Progenitor cell of endocrine pancreas (in vitro differentiated cells): ENCODE measurements at regions not wholly inside any gene's neighbourhood (a gene's known extent, or its start where the extent isn't known, plus 50 kb on each side); places are given as distances from the start of the nearest gene placed in this dataset.
"Not testable (repeated sequence)": the region's sequence is repeated elsewhere in the genome, so short reads cannot be mapped to it uniquely, and the experiment has no call there.

ENCODE experiments used
- DNase-seq: peaks from one replicate; pipeline ENCODE4 v3.0.0; 2021; ENCODE audit warnings: low spot score; ENCODE audit not compliant: unreplicated experiment
- H3K27ac Mint-ChIP-seq: 2 replicates; pipeline ENCODE4 v1.8.0; 2021; ENCODE audit warnings: mild to moderate bottlenecking, moderate library complexity, mixed read lengths
- H3K27me3 Mint-ChIP-seq: 2 replicates; pipeline ENCODE4 v1.8.0; 2021; ENCODE audit warnings: mixed read lengths
- H3K36me3 Mint-ChIP-seq: 2 replicates; pipeline ENCODE4 v1.8.0; 2022; ENCODE audit warnings: mixed read lengths; ENCODE audit not compliant: insufficient read depth
- H3K4me1 Mint-ChIP-seq: 2 replicates; pipeline ENCODE4 v1.8.0; 2021; ENCODE audit warnings: low read depth, mixed read lengths
- H3K4me3 Mint-ChIP-seq: 2 replicates; pipeline ENCODE4 v1.8.0; 2021; ENCODE audit warnings: low read depth, mild to moderate bottlenecking, moderate library complexity, mixed read lengths
- H3K9me3 Mint-ChIP-seq: 2 replicates; pipeline ENCODE4 v1.8.0; 2021; ENCODE audit warnings: low read depth, mixed read lengths
- TF ChIP-seq, protein P1 (sequence below): fragments of 200-600 bp; sonication (generic); IDR thresholded peaks from one replicate; pipeline ENCODE4 v1.5.0; 2021; ENCODE audit warnings: antibody characterized with exemption, mild to moderate bottlenecking; ENCODE audit not compliant: unreplicated experiment

- peaks cover 14% of the 10 kb centered on the region for H3K9me3 Mint-ChIP-seq
- no peaks in the 10 kb centered on the region for H3K27me3 Mint-ChIP-seq
- TF ChIP-seq, protein P1, sequence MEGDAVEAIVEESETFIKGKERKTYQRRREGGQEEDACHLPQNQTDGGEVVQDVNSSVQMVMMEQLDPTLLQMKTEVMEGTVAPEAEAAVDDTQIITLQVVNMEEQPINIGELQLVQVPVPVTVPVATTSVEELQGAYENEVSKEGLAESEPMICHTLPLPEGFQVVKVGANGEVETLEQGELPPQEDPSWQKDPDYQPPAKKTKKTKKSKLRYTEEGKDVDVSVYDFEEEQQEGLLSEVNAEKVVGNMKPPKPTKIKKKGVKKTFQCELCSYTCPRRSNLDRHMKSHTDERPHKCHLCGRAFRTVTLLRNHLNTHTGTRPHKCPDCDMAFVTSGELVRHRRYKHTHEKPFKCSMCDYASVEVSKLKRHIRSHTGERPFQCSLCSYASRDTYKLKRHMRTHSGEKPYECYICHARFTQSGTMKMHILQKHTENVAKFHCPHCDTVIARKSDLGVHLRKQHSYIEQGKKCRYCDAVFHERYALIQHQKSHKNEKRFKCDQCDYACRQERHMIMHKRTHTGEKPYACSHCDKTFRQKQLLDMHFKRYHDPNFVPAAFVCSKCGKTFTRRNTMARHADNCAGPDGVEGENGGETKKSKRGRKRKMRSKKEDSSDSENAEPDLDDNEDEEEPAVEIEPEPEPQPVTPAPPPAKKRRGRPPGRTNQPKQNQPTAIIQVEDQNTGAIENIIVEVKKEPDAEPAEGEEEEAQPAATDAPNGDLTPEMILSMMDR: no peak
- peaks cover under 1% of the 10 kb centered on the region for H3K4me1 Mint-ChIP-seq
- no peaks in the 10 kb centered on the region for H3K36me3 Mint-ChIP-seq
- no peak for DNase-seq
- no peak overlapping the region for H3K4me3 Mint-ChIP-seq
- H3K27ac Mint-ChIP-seq: peak overlapping the region; percentile 16
Observed at GRCh38 chr6:3918469-3918868, 69.3 kb downstream of the FAM50B start.

DNA sequence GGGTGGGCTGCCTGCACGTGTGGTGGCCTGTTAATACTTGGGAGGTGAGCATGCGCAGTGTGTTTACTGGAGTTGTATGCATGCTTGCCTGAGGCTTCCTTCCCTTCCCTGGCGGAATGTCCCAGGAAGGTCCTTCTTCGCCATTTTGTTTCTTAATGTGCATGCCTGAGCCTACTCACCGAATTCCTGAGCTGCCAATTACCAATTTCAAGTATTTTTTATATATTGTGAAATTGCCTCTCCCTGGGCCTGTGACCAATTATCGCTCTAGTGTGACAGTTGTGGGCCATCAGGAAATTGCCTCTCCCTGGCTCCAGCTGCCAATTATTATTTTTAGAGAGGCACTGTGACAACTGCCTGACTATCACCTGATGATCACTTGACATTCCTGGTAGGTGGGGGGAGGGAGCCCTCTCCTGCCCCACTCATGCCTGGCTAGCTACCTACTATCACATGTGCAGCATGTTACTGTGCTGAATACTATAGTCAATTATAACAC is 70.0 kb downstream of the FAM50B start:
- Mint-ChIP-seq H3K27ac (no peak overlapping the region), H3K27me3 (no peaks in the 10 kb centered on the region), H3K4me1 (no peaks in the 10 kb centered on the region), H3K9me3 (peaks cover 14% of the 10 kb centered on the region), H3K36me3 (no peaks in the 10 kb centered on the region), H3K4me3 (no peak overlapping the region)
- DNase-seq: no peak
- TF ChIP-seq, protein P1: no peak

DNA sequence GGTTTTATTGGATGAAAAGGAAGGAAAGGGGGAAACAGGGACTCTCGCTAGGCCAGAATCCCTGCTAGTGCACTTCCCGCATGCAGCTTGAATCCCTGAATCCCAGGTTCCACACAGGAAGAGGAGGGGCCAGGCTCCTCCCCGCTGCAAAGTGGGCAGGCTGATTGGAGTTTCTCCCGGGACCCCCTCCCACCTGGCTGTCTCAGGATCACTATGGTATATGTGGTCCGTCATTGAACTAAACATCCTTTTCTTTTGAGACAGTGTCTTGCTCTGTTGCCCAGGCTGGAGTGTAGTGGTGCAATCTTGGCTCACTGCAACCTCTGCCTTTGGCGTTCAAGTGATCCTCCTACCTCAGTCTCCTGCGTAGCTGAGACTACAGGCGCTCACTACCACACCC is 70.7 kb downstream of the FAM50B start:
- H3K4me1 Mint-ChIP-seq: no peaks in the 10 kb centered on the region
- TF ChIP-seq, protein P1: no peak
- no peaks in the 10 kb centered on the region for H3K36me3 Mint-ChIP-seq
- no peak overlapping the region for H3K27ac Mint-ChIP-seq
- peaks cover 14% of the 10 kb centered on the region for H3K9me3 Mint-ChIP-seq
- H3K27me3 Mint-ChIP-seq: no peaks in the 10 kb centered on the region
- no peak overlapping the region for H3K4me3 Mint-ChIP-seq
- DNase-seq: no peak

DNA sequence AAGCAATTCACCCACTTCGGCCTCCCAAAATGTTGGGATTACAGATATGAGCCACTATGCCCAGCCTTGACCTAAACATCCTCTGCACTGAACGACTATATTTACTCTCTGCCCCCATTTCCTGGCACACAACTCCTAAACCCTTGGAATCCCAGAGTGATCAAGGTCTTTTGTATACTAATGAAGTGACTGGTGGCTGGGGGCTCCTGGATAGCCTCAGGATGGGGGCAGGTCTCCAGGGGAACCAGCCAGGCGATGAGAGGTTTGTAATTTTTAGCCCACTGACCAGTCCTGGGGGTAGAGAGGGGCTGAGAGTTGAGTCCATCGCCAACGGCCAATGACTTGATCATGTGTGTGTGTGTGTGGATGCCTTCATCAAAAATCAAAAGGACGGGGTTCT is 71.1 kb downstream of the FAM50B start:
- Mint-ChIP-seq H3K27me3 (peaks cover 2% of the 10 kb centered on the region), H3K4me3 (no peak overlapping the region), H3K9me3 (peaks cover 14% of the 10 kb centered on the region), H3K4me1 (no peaks in the 10 kb centered on the region), H3K27ac (no peak overlapping the region), H3K36me3 (no peaks in the 10 kb centered on the region)
- DNase-seq: no peak
- TF ChIP-seq, protein P1: no peak

- TF ChIP-seq, protein P1: no peak
- no peak overlapping the region for H3K27ac Mint-ChIP-seq
- H3K4me1 Mint-ChIP-seq: no peaks in the 10 kb centered on the region
- peaks cover 3% of the 10 kb centered on the region for H3K27me3 Mint-ChIP-seq
- peaks cover 13% of the 10 kb centered on the region for H3K9me3 Mint-ChIP-seq
- DNase-seq: no peak
- no peak overlapping the region for H3K4me3 Mint-ChIP-seq
- H3K36me3 Mint-ChIP-seq: no peaks in the 10 kb centered on the region
Observed at GRCh38 chr6:3921663-3922062, 72.5 kb downstream of the FAM50B start.

GRCh38 chr6:3922619-3923018 is 73.4 kb downstream of the FAM50B start:
- not testable (repeated sequence) for H3K27ac Mint-ChIP-seq

DNA sequence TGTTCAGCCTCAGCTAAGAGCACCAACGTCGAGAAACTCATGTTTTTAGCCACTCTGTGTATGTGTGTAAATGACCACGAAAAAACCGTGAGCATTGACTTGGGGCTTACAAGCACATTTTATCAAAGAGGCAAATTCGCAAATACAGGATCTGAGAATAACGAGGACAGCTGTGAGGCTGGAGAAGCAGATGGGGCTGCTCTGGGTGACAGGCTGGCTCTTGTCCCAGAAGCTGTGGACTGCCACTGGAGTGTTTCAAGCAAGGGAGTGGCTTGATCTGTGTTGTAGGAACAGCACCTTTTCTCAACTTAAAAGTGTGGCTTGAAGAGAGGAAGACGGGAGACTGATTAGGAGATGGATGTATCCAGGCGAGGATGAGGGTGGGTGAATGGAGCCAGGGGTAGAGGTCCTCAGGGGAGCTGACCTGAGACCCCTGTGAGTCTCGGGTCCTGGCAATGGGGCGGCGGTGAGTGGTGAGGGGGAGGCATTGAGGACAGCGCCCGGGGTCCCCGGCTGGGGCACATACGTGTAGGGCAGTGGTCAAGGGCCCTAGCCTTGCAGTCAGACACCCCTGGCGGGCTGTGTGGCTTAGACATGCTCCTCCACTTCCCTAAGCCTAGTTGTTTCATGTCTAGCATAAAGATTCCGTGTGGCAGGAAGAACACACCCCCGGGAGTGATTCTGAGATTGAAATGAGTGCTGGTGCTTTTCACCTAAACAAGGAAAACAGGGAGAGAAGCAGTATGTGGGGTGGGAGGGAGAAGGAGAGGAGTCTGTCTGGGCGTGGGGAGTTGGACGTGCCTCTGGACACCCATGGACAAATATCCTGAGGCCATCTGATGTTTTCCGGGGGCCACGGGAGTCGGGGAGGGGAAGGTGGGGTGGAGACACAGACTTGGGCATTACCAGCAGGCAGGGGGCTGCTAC is 76.3 kb downstream of the FAM50B start:
- not testable (repeated sequence) for H3K4me3 Mint-ChIP-seq, H3K27me3 Mint-ChIP-seq, H3K36me3 Mint-ChIP-seq, H3K9me3 Mint-ChIP-seq, H3K27ac Mint-ChIP-seq, H3K4me1 Mint-ChIP-seq, DNase-seq

More at GRCh38 chr6:3922619-3923018, 73.4 kb downstream of the FAM50B start:
- not testable (repeated sequence) for H3K9me3 Mint-ChIP-seq, H3K27me3 Mint-ChIP-seq, DNase-seq, H3K4me3 Mint-ChIP-seq, H3K36me3 Mint-ChIP-seq, H3K4me1 Mint-ChIP-seq
